Upper lobe of left lung (tissue), 4 donors: ENCODE measurements at regions not wholly inside any gene's neighbourhood (a gene's known extent, or its start where the extent isn't known, plus 50 kb on each side); places are given as distances from the start of the nearest gene placed in this dataset.

Experiments used
- CTCF ChIP-seq, 6 experiments: fragments of 450-650 bp in 4 of 6; fragments of 200-600 bp in 2 of 6; sonication (generic) in 2 of 6; IDR thresholded peaks; one replicate each; pipeline ENCODE4 v1.5.1; 2016 to 2019; ENCODE audit warnings: antibody characterized with exemption in 6 of 6
- POLR2A ChIP-seq, 4 donors: fragments of 450-650 bp; IDR thresholded peaks; one replicate each; pipeline ENCODE4 v1.5.1; 2016 to 2017; ENCODE audit warnings: antibody characterized with exemption in 4 of 4, mild to moderate bottlenecking in 2 of 4

- no peak for TF ChIP-seq CTCF (IDR thresholded peaks at IDR 0.05)
- no peak for TF ChIP-seq POLR2A (IDR thresholded peaks at IDR 0.05)
Measured at GRCh38 chr7:20491284-20491683, 124.2 kb upstream of the ABCB5 start.
